Daoy (cell line): ENCODE measurements at regions not wholly inside any gene's neighbourhood (a gene's known extent, or its start where the extent isn't known, plus 50 kb on each side); places are given as distances from the start of the nearest gene placed in this dataset.

Experiments used
- DNase-seq: peaks from one replicate; pipeline ENCODE4 v3.0.0-alpha.2; 2015; ENCODE audit warnings: low read depth

GRCh38 chr12:116651089-116651488 lies 86.8 kb downstream of the SPRING1 start:
- no peak for DNase-seq

DNA sequence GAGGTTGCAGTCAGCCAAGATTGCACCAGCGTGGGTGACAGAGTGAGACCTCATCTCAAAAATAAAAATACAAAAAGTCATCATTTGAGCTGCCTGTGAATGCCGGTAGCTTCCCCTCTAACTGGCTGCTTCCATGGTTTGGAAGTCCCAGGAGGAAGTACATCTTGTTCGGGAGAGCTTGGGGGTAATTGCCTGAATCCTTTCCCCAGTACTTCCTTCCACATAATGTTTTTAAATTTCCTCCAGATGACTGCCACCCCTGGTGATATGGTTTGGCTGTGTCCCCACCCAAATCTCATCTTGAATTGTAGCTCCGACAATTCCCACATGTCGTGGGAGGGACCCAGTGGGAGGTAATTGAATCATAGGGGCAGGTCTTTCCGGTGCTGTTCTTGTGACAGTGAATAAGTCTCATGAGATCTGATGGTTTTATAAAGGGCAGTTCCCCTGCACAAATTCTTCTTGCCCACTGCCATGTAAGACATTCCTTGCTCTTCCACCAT lies 87.2 kb downstream of the SPRING1 start:
- DNase-seq: no peak

DNA sequence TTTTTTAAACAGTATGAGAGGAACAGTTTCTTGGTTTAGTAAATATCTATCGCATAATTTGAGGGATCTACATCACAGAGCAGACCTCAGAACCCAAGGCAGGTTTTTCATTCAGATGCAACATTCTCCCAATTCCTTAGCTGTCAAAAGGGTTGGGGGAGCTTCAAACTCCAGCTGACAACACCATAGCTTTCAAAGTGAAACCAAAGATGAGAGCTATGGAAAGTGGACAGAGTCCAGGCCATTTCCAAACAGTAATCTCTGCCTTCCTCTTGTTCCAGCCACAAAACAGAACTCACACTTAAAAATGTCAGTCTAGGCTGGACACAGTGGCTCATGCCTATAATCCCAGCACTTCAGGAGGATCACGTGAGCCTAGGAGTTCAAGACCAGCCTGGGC lies 87.8 kb downstream of the SPRING1 start:
- DNase-seq: no peak

DNA sequence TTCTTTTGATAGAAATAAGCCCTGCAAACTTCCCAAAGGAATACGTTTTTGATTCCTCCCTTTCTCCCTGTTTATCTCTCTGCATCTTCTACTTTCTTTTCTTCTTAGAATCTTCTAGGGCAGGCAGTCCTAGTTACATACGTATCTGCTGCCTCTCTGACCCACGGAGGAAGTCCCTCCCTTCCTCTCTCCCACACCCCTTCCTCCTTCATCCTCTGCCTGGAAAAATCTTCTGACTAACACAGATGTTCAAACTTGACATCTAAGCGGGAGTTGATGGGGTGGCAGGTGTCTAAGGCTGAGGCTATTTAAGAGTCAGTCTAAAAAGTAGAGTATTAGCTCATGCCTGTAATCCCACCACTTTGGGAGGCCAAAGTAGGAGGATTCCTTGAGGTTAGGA lies 88.6 kb downstream of the MAP1LC3B2 start:
- DNase-seq: no peak

DNA sequence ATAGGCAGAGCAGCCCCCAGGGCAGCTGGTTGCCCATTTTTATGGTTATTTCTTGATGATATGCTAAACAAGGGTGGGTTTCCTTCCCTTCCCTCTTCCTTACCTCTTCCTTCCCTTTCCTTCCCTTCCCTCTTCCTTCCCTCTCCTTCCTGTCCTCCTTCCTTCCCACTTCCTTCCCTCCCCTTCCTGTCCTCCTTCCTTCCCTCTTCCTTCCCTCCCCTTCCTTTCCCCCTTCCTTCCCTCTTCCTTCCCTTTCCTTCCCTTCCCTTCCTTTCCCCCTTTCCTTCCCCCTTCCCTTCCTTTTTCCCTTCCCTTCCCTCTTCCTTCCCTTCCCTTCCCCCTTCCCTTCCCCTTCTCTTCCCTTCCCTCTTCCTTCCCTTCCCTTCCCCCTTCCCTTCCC lies 87.7 kb downstream of the MAP1LC3B2 start:
- DNase-seq: no peak

DNA sequence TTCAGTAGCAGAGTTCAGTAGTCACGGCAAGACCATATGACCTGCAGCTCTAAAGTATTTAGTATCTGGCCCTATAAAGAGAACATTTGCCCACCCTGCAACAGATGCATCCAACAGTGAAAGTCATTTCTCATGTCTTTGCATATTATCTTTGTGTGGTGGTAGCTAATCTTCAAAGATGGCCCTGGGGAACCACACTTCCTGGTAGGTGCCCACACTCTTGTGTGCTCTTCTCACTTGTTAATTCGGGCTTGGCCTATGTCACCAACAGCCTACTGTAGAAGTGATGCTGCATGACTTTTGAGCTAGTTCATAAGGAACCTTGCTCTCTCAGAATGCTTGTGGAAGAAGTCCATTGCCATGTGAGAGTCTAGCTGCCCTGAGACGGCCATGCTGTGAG lies 85.6 kb downstream of the MAP1LC3B2 start:
- DNase-seq: no peak

DNA sequence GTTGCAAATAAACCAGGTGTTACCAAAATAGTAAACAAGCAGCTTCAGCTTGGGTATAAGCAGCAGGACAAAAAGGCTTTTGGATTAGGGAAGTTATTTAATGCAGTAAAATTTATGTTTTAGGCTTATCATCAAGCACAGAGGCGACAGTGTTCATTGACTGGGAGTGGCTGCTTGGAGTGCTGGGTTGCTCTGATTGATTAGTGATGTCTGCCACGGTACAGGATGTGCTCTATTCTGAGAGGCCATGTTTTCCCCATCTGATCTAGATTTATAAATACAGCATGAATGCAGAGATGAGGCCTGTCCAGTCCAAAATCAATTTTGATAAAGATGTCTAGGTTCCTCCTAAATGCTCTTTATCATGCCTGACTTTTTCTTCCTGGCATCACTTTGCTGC lies 83.5 kb downstream of the MAP1LC3B2 start:
- no peak for DNase-seq

DNA sequence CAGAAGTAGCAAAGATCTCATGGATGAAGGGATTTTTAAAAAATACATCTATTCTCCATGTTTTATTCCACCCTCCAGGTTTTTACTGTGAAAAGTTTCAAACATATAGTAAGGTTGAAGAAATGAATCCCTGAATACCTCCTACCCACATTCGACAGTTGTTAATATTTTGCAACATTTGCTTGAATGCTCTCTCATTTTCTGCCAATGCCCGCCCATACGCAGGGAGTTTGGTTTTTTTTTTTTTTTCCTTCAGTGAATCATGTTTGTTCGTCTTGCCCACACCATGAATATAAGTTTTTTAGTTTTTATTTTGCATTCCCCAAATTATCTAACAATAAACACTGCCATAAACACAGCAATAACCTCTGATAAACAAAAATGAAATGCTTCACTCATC lies 82.9 kb downstream of the MAP1LC3B2 start:
- no peak for DNase-seq

GRCh38 chr12:116640281-116640680 lies 81.1 kb downstream of the MAP1LC3B2 start:
- no peak for DNase-seq

DNA sequence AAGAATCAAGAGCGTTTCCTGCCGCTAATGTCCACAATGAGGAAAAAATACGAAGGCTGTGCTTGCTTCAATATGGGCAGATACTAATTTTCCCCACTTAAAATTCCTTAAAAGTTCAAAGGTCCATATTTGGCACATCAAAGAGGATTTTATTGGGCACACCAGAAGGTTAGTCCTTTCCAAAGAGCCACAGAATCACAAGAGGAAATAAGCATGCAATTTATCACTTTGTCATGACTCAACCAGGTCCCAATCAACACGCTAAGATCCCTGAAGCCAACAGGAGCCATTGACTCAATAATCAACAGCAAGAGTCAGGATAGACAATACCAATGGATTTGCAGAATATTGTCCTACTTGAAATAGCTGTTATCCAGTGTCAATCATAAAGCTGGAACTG lies 80.6 kb downstream of the MAP1LC3B2 start:
- no peak for DNase-seq

GRCh38 chr12:116638376-116638775 lies 79.2 kb downstream of the MAP1LC3B2 start:
- no peak for DNase-seq

GRCh38 chr12:116637589-116638150 lies 78.5 kb downstream of the MAP1LC3B2 start:
- DNase-seq: no peak

- no peak for DNase-seq
Observed at GRCh38 chr12:116636608-116637519, 77.7 kb downstream of the MAP1LC3B2 start.

- DNase-seq: no peak
Observed at GRCh38 chr12:116635487-116635886, 76.3 kb downstream of the MAP1LC3B2 start.

DNA sequence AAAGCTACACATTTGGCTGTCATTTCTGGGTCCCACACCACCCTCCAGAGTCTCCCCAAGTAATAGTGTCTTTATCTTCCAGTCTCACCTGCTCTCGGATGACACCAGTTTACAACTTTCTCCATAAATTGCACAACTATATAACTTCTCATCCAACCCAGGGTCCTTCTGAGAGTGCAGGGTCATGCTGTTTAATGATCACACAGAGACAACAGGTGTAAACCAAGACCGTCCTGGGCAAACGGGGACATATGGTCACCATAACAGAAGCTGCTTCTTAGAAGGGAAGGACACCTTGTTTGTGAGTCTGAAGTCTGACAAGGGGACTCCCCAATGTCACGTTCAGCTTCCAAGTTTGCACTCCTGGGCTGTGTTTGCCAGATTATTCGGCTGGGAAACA lies 74.3 kb downstream of the MAP1LC3B2 start:
- DNase-seq: no peak

GRCh38 chr12:116631619-116632018 lies 72.4 kb downstream of the MAP1LC3B2 start:
- DNase-seq: no peak

GRCh38 chr12:116630762-116631161 lies 71.6 kb downstream of the MAP1LC3B2 start:
- DNase-seq: no peak

GRCh38 chr12:116629480-116629879 lies 70.3 kb downstream of the MAP1LC3B2 start:
- DNase-seq: no peak

- DNase-seq: no peak
Observed at GRCh38 chr12:116628989-116629388, 69.8 kb downstream of the MAP1LC3B2 start.

DNA sequence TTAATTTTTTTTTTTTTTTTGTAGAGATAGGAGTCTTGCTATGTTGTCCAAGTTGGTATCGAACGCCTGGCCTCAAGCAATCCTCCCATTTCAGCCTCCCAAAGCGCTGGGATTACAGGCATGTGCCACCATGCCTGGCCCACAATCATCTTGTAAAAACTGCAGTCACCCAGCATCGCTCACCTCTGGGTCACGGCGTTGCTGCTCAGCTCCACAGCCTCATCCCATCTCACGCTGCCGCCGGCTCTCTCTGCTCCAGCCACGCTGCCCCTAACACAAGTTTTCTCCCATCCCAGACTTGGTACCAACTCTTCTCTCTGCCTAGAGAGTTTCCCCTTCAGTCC lies 69.2 kb downstream of the MAP1LC3B2 start:
- DNase-seq: no peak
